ENCODE measurements at regions not wholly inside any gene's neighbourhood (a gene's known extent, or its start where the extent isn't known, plus 50 kb on each side); places are given as distances from the start of the nearest gene placed in this dataset.
"Not testable (repeated sequence)": the region's sequence is repeated elsewhere in the genome, so short reads cannot be mapped to it uniquely, and the experiment has no call there.

- Mint-ChIP-seq H3K4me3 (no peak overlapping the region), H3K27ac (no peak overlapping the region), H3K4me1 (ENCODE audit: low read depth) (peaks cover 47% of the 10 kb centered on the region), H3K36me3 (no peaks in the 10 kb centered on the region), H3K27me3 (no peaks in the 10 kb centered on the region), H3K9me3 (no peaks in the 10 kb centered on the region)
- intact Hi-C loops (cut with micrococcal nuclease) = no loop called here
- CTCF ChIA-PET = no interaction called here
- POLR2A ChIA-PET = no interaction called here
- no peak for DNase-seq
Measured at GRCh38 chr22:25390297-25391240, 171.1 kb downstream of the CRYBB2 start.

- H3K36me3 Mint-ChIP-seq = no peaks in the 10 kb centered on the region
- H3K4me1 Mint-ChIP-seq (ENCODE audit: low read depth) = peaks cover 36% of the 10 kb centered on the region
- DNase-seq = no peak
- no peaks in the 10 kb centered on the region for H3K9me3 Mint-ChIP-seq
- ChIA-PET POLR2A (no interaction called here), CTCF (no interaction called here)
- no peak overlapping the region for H3K27ac Mint-ChIP-seq
- H3K4me3 Mint-ChIP-seq = no peak overlapping the region
- intact Hi-C loops (cut with micrococcal nuclease) = no loop called here
- H3K27me3 Mint-ChIP-seq = no peaks in the 10 kb centered on the region
Measured at GRCh38 chr22:25392584-25392983, 171.9 kb upstream of the GRK3 start.

DNA sequence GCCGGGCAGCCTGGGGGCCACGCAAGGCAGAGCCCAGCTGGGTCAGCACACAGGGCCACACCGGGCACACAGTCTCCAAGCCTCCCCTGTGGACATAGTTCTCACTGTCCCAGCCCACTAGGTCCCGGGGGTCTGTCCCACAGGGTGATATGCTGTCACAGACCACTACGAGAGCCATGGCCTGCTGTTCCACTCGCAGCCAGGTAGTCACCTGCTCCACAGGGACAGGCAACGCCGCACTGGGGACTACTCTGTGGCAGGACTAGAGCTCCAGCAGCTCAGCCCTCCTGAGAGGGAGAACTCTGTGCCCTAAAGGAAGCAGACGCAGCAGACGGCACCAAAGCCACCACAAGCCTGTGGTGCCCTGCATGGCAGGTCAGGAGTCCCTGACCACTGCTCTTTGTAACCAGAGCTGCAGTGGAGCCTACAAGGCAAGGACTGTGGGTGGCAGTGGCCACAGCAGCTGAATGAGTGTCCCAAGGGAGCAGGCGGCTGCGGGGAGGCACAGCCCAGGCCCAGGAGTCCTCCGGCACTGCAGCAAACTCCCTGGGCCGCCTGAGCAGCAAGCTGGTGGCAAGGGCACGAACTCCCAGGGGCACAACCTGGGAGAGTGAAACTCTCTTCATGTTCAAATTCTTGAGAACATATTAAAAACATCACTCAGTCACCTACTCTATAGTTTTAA is 171.2 kb upstream of the GRK3 start:
- ChIA-PET POLR2A (no interaction called here), CTCF (no interaction called here)
- H3K27me3 Mint-ChIP-seq = no peaks in the 10 kb centered on the region
- H3K27ac Mint-ChIP-seq = no peak overlapping the region
- H3K4me3 Mint-ChIP-seq = no peak overlapping the region
- no peak for DNase-seq
- intact Hi-C loops (cut with micrococcal nuclease) = no loop called here
- H3K4me1 Mint-ChIP-seq (ENCODE audit: low read depth) = peaks cover 41% of the 10 kb centered on the region
- H3K36me3 Mint-ChIP-seq = no peaks in the 10 kb centered on the region
- H3K9me3 Mint-ChIP-seq = no peaks in the 10 kb centered on the region

GRCh38 chr22:25395468-25395867 is 169.0 kb upstream of the GRK3 start:
- Mint-ChIP-seq H3K4me1 (ENCODE audit: low read depth) (peaks cover 29% of the 10 kb centered on the region), H3K4me3 (no peak overlapping the region), H3K36me3 (no peaks in the 10 kb centered on the region), H3K27me3 (no peaks in the 10 kb centered on the region), H3K27ac (no peak overlapping the region), H3K9me3 (no peaks in the 10 kb centered on the region)
- DNase-seq = no peak
- intact Hi-C loops (cut with micrococcal nuclease) = no loop called here
- ChIA-PET POLR2A (no interaction called here), CTCF (no interaction called here)

GRCh38 chr22:25395915-25396314 is 168.6 kb upstream of the GRK3 start:
- ChIA-PET POLR2A (no interaction called here), CTCF (no interaction called here)
- Mint-ChIP-seq H3K27ac (no peak overlapping the region), H3K27me3 (no peaks in the 10 kb centered on the region), H3K9me3 (no peaks in the 10 kb centered on the region), H3K4me3 (no peak overlapping the region), H3K4me1 (ENCODE audit: low read depth) (peaks cover 26% of the 10 kb centered on the region), H3K36me3 (no peaks in the 10 kb centered on the region)
- DNase-seq = no peak
- intact Hi-C loops (cut with micrococcal nuclease) = no loop called here

- no peaks in the 10 kb centered on the region for H3K9me3 Mint-ChIP-seq
- POLR2A ChIA-PET = no interaction called here
- H3K4me1 Mint-ChIP-seq (ENCODE audit: low read depth) = peaks cover 25% of the 10 kb centered on the region
- no peak overlapping the region for H3K4me3 Mint-ChIP-seq
- CTCF ChIA-PET = interaction anchor here (0.6 kb wide), 1 partner anchor 16 kb away, joined by 3 read pairs; no protein-coding TSS in a partner anchor
- intact Hi-C loops (cut with micrococcal nuclease) = no loop called here
- H3K27ac Mint-ChIP-seq = no peak overlapping the region
- H3K27me3 Mint-ChIP-seq = no peaks in the 10 kb centered on the region
- H3K36me3 Mint-ChIP-seq = no peaks in the 10 kb centered on the region
- DNase-seq = no peak
Measured at GRCh38 chr22:25396615-25397200, 167.8 kb upstream of the GRK3 start.

DNA sequence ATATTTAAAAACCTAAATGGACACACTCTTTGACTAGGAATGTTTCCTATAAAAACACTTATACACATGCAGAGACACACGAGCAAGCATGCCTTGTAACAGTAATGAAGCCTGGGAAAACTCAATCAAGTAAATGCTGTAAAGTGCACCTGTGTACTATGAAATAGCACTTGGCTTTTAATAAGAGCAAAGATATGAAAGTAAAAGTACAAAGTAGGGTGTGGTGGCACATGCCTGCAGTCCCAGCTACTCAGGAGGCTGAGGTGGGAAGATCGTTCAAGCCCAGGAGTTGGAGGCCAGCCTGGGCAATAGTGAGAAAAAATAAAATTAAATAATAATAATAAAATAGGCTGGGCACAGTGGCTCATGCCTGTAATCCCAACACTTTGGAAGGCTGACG is 166.9 kb upstream of the GRK3 start:
- intact Hi-C loops (cut with micrococcal nuclease) = no loop called here
- ChIA-PET CTCF (no interaction called here), POLR2A (no interaction called here)
- Mint-ChIP-seq H3K4me1 (ENCODE audit: low read depth) (peaks cover 26% of the 10 kb centered on the region), H3K4me3 (no peak overlapping the region), H3K27ac (no peak overlapping the region), H3K27me3 (no peaks in the 10 kb centered on the region), H3K9me3 (no peaks in the 10 kb centered on the region), H3K36me3 (no peaks in the 10 kb centered on the region)
- no peak for DNase-seq

GRCh38 chr22:25398591-25399062 is 165.8 kb upstream of the GRK3 start:
- H3K27me3 Mint-ChIP-seq; POLR2A ChIA-PET; H3K36me3 Mint-ChIP-seq; intact Hi-C loops (cut with micrococcal nuclease); H3K4me3 Mint-ChIP-seq; H3K9me3 Mint-ChIP-seq; H3K27ac Mint-ChIP-seq; CTCF ChIA-PET: not testable (repeated sequence)
- H3K4me1 Mint-ChIP-seq (ENCODE audit: low read depth) = peaks cover 33% of the 10 kb centered on the region
- DNase-seq = peak; percentile 69

DNA sequence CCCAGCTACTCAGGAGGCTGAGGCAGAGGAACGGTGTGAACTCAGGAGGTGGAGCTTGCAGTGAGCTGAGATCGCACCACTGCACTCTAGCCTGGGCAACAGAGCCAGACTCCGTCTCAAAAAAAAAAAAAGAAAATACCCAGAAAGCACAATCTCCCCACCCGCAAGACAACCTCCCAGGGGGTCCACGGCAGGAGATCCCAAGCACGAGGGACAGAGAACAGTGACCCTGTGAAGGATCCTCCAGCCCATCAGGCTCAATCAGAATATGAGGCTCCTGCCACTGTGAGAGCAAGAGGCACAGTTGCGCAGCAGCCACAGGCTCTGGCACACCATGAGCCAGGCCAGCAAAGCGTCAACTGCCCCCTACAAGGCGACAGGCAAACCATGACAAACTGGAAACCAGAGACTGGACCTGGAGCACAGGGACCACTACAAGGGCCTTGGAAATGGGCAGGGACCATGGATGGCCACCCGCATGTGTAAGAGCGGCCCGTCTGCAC is 164.8 kb upstream of the GRK3 start:
- CTCF ChIA-PET = no interaction called here
- Mint-ChIP-seq H3K36me3 (no peaks in the 10 kb centered on the region), H3K27ac (no peak overlapping the region), H3K4me1 (ENCODE audit: low read depth) (peaks cover 38% of the 10 kb centered on the region), H3K9me3 (no peaks in the 10 kb centered on the region), H3K4me3 (no peak overlapping the region), H3K27me3 (no peaks in the 10 kb centered on the region)
- DNase-seq = no peak
- POLR2A ChIA-PET = no interaction called here
- intact Hi-C loops (cut with micrococcal nuclease) = loop anchor here (5.0 kb wide), 1 partner anchor 48 kb away; no protein-coding TSS in a partner anchor

- ChIA-PET CTCF (interaction anchor here (0.6 to 1.2 kb wide), 2 partner anchors 45 to 53 kb away, joined by 3 to 4 read pairs; no protein-coding TSS in a partner anchor), POLR2A (no interaction called here)
- H3K27ac Mint-ChIP-seq = no peak overlapping the region
- intact Hi-C loops (cut with micrococcal nuclease) = loop anchor here (5.0 kb wide), 1 partner anchor 45 kb away; no protein-coding TSS in a partner anchor
- H3K36me3 Mint-ChIP-seq = no peaks in the 10 kb centered on the region
- no peak for DNase-seq
- no peak overlapping the region for H3K4me3 Mint-ChIP-seq
- H3K9me3 Mint-ChIP-seq = no peaks in the 10 kb centered on the region
- H3K27me3 Mint-ChIP-seq = no peaks in the 10 kb centered on the region
- H3K4me1 Mint-ChIP-seq (ENCODE audit: low read depth) = peaks cover 35% of the 10 kb centered on the region
Measured at GRCh38 chr22:25402160-25402500, 162.3 kb upstream of the GRK3 start.

DNA sequence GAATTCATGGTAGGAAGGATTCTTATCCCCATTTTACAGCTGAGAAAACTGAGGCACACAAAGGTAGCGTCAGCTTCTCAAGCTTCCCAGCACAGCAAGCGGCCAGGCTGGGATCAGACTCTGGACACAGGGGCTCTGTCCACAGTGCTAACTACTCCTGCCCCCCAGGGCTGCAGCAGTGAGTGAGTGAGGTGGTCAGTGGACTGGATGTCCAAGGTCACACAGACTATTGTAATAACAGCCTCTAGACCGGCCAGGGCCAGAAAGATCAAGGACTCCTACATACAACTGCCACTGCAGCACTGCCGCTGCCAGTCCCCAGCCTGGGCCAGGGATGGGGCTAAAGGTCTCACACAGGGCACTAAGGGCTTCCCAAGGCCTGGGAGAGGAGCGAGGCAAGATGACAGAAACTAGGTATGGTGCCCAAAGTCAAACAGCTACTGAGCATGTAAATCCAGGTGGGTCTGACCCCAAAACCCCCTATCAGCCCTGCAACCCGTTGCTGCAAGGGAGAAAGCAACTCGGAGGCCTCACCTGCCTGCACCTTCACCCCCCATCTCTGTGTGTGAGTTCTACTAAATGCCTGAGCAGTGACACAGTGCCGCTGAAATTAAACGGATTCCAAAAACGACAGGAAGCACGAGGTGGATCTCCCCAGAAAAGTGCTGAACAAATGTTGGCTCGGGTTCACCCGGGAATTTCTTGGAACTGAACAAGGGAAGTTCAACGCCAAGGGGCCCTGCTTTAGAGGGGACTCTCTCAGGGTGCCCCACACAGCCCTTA is 161.8 kb upstream of the GRK3 start:
- Mint-ChIP-seq H3K4me1 (ENCODE audit: low read depth) (peaks cover 31% of the 10 kb centered on the region), H3K9me3 (no peaks in the 10 kb centered on the region), H3K27ac (no peak overlapping the region), H3K27me3 (no peaks in the 10 kb centered on the region), H3K36me3 (no peaks in the 10 kb centered on the region), H3K4me3 (no peak overlapping the region)
- no peak for DNase-seq
- ChIA-PET POLR2A (no interaction called here), CTCF (interaction anchor here (0.6 to 1.2 kb wide), 2 partner anchors 45 to 53 kb away, joined by 3 to 4 read pairs; no protein-coding TSS in a partner anchor)
- intact Hi-C loops (cut with micrococcal nuclease) = loop anchor here (5.0 kb wide), 1 partner anchor 45 kb away; no protein-coding TSS in a partner anchor
